ENCODE measurements at regions not wholly inside any gene's neighbourhood (a gene's known extent, or its start where the extent isn't known, plus 50 kb on each side); places are given as distances from the start of the nearest gene placed in this dataset.
"Not testable (repeated sequence)": the region's sequence is repeated elsewhere in the genome, so short reads cannot be mapped to it uniquely, and the experiment has no call there.

DNA sequence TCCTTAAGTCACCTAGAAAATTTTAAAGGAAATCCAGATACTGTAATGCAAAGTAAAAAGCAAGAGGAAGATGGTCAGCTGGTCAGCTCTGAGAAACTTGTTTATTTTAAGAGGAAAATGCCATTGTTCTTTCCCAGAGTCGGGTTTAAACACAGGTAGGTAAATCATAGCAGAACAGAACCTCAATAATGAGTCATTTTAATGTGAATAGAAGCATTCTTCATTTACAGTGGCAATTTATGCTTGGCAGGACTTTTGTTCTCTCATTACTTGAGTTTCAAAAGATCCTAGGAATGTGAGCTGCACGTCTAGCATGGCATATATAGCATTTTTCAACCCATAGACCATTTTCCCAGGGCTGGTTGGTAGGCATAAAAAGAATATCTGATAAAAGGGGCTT, 132.3 kb downstream of the LIG4 start:
- no peak for DNase-seq (ENCODE audit: extremely low read depth in 1 of 2, low read depth in 1 of 2)

DNA sequence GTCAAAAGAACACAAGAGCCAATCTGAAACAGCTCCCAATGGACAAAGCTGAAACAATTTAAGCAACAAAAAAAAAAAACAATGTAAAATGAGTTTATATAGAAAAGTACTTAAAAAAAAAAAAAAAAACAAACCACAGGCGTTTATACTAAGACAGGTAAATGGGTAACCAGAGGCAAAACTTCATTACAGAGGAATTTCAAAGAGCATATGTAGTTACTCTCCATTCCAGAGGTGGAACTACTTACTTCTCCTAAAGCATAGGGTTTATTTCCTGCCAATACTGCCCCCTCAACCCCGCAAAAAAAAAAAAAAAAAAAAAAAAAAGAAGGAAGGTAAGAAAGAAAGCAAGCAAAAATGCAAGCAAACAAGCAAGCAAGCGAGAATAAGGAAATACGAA, 132.9 kb downstream of the LIG4 start:
- DNase-seq (ENCODE audit: extremely low read depth in 1 of 2, low read depth in 1 of 2) = no peak

DNA sequence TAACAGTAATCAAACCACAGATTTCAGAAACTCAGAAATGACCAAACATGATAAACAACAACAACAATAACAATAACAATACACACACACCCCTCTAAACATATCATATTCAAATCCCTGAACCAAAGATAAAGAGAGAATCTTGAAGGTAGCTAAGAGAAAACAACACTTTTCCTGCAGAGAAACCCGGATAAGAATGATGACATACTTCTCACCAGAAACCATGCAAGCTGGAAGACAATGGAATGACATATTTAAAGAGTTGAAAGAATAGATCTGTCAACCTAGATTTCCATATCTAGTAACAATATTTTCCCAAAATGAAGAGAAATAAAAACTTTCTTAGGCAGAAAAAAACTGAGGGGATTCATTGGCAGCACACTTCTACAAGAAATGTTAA, 138.1 kb downstream of the LIG4 start:
- no peak for DNase-seq (ENCODE audit: extremely low read depth in 1 of 2, low read depth in 1 of 2)

DNA sequence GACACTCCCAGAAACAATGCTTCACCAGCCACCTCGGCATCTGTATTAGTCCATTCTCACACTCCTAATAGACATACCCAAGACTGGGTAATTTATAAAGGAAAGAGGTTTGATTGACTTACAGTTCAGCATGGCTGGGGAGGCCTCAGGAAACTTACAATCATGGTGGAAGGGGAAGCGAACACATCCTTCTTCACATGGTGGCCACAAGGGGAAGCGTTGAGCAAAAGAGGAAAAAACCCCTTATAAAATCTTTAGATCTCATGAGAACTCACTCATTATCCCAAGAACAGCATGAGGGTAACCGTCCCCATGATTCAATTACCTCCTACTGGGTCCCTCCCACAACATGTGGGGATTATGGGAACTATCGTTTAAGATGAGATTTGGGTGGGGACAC, 140.9 kb downstream of the LIG4 start:
- DNase-seq (ENCODE audit: extremely low read depth in 1 of 2, low read depth in 1 of 2) = not testable (repeated sequence)

DNA sequence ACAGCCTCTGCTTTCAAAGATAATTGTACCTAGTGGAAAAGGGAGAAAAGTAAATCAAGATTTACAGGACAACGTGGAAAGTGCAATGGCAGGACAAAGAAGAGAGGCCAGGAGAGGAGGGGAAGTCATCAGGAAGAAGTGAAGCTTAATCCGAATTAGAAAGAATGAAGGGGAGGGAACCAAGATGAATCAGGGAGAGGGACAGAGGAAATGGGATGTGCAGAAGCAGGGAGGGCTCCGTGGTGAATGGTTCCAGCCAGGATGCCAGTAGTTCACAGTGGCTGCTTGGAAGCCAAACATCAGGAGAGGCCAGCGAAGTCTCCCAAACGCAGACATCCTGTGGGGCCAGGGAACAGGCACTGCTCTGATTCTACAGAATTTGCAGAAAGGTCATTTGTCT, 144.4 kb downstream of the LIG4 start:
- DNase-seq (ENCODE audit: extremely low read depth in 1 of 2, low read depth in 1 of 2) = no peak

DNA sequence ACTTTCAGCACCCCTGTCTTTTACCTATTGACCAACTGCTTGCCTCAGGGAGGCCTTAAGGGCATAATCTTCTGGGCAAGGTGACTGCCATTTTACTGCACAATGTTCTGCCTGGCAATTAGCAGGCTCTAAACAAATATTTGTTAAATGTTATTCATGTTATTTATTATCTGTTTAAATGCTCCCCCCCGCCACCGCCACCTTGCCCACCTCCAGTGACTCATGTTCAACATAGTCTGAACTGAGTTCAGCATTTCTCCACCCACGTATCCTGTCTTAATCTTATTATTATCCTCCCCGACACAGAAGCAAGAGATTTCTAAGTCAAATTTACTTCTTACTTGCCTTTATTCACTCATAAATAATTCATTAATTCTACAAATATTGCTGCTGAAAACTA, 144.8 kb downstream of the LIG4 start:
- DNase-seq (ENCODE audit: extremely low read depth in 1 of 2, low read depth in 1 of 2) = no peak

DNA sequence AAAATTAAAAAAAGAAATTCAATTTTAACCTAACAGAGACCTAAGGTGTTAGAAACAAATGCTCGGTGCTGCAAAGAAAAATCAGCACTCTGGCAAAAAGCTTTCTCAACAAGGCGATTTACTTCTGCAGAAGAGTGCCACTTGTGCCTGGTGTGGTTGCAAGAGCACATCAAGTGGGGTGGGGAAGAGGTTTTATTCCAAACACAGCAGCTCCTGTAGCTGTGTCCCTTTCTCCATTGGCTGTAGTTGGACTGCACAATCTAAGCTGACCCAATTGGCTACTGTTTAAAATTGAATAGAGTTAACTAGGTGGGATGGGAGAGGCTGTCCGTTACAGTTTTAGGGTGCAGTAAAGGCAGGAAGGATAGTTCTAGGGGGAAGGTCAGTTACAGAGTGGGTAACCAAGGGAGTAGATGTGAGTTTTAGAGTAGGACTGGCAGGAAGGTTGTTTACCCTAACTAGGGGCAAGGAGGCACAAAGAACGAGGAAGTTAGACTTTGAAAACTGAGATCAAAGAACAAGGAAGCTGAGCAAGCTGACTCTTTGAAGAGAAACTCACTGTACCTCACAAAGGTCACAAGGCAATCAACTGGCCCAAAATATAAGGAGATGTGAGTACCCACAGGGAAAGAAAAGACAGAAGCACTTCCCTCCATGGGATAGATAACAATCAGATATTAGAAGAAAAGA, 145.7 kb downstream of the LIG4 start:
- no peak for DNase-seq (ENCODE audit: extremely low read depth in 1 of 2, low read depth in 1 of 2)

DNA sequence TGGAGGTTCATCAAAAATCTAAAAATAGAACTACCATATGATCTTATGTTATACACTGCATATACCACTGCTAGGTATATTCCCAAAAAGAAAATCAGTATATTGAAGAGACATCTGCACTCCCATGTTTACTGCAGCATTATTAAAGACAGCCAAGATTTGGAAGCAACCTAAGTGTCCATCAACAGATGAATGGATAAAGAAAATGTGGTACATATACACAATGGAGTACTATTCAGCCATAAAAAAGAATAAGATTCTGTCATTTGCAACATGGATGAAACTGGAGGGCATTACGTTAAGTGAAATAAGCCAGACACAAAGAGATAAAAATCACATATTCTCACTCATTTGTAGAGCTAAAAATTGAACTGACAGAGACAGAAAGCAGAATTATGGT, 151.0 kb downstream of the LIG4 start:
- not testable (repeated sequence) for DNase-seq (ENCODE audit: extremely low read depth in 1 of 2, low read depth in 1 of 2)

DNA sequence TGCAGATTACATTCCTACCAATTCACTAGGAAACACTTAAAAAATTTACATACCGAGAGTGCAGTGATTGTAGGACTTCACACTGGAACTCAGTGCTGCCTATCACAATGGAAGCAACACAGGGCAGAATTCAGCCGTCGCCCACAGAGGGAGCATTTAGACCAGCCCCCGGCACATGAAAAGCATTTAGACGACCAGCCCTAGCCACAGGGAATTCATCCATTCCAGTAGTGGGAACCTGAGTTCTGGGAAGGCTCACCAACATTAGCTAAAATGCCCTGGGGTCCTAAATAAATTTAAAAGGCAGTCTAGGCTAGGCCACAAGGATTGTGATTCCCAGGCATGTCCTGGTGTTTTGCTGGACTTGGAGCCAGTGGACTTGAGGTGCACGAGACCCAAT, 155.2 kb downstream of the LIG4 start:
- DNase-seq (ENCODE audit: extremely low read depth in 1 of 2, low read depth in 1 of 2) = no peak

DNA sequence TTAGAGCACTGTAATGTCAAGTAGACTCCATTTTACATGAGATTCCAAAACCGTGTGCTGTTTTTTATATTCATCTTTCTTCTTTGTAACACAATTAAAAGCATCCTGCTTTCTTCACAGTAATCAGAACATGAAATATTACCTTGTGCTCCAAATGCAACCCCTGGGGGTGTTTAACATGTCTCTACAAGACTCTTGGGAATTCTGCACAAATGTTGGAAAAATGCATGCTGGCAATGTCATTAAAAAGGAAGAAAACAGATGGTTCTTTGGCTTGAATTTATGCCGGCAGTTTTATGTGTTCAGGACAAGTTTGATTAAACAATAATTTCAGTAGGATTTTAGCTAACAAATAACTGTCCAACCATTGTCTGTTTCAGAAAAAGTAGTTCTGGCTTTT, 159.1 kb downstream of the LIG4 start:
- DNase-seq (ENCODE audit: extremely low read depth in 1 of 2, low read depth in 1 of 2) = no peak

DNA sequence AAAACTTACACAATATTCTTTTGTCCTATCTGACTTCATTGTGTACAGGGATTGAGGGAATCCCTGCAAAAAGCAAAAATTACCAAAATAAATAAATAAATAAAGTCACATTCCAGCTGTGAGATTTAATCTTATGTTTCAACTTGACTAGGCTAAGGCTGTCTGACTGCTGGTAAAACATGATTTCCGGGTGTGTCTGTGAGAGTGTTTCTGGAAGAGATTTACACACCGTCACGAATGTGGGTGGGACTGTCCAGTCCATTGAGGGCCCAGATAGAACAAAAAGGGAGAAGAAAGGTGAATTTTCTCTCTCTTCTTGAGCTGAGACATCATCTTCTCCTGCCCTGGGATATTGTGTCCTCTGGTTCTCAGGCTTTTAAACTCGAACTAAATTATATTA, 166.1 kb downstream of the LIG4 start:
- DNase-seq (ENCODE audit: extremely low read depth in 1 of 2, low read depth in 1 of 2) = no peak

DNA sequence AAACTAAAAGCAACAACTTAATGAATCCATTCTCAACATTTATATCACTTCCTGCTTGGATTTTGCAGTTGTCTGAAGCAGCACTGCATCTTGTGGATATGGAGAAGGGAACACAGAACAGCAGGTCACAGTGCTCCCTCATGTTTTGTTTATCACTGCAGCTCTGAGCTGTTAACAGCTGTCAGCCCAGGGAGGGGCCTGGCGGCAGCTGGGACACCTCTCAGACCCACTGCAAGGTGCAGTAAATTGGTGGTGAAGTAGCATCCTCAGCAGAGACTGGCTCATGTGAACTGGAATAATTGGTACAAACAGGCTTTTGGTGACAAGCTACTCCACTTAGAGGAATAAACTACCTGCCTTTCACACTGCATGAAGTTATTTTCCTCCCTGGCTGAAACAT, 170.4 kb downstream of the LIG4 start:
- no peak for DNase-seq (ENCODE audit: extremely low read depth in 1 of 2, low read depth in 1 of 2)

DNA sequence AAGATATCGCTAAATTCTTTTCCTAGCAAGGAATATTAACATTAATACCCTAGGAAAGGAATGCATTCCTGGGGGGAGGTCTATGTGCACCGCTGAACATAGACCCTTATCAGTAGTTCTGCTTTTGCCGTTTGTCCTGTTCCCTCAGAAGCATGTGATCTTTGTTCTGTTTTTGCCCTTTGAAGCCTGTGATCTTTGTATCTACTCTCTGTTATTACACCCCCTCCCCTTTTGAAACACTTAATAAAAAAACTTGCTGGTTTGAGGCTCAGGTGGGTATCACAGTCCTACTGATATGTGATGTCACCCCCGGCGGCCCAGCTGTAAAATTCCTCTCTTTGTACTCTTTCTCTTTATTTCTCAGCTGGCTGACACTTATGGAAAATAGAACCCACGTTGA, 172.5 kb downstream of the LIG4 start:
- not testable (repeated sequence) for DNase-seq (ENCODE audit: extremely low read depth in 1 of 2, low read depth in 1 of 2)

DNA sequence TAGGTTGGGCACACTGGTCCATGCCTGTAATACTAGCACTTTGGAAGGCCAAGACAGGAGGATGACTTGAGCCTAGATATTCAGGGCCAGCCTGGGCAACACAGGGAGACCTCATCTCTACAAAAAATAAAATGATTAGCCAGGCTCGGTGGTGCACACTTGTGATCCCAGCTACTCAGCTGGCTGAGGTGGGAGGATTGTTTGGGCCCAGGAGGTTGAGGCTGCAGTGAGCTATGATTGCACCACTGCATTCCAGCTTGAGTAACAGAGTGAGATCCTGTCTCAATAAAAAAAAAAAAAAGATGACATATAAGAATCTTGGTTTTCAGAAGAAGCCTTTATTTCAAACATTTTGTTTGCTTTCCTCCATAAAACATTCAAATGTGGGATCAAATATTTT, 178.0 kb downstream of the LIG4 start:
- no peak for DNase-seq (ENCODE audit: extremely low read depth in 1 of 2, low read depth in 1 of 2)

DNA sequence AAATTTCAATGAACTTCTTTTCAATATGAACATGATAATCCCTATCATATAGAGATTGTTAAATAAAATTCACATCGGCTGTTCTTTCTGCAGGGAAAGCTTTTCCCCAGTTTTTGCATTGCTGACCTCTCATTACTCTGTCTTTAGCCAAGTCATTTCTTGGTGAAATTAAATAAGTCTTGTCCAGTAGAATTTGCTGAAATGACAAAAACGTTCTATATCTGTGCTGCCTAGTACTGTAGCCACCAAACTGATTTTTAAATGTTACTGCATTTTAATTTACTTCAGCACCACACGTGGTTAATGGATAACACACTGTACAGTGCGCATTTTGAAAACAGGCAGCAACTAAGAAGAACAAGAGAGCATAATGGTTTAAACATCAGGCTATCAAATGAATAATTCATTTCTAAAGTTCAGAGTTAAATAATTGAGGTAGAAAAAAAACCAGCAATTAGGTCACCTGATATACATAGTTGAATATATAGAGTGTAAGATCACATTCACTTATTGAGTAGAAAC, 178.9 kb downstream of the LIG4 start:
- no peak for DNase-seq (ENCODE audit: extremely low read depth in 1 of 2, low read depth in 1 of 2)

DNA sequence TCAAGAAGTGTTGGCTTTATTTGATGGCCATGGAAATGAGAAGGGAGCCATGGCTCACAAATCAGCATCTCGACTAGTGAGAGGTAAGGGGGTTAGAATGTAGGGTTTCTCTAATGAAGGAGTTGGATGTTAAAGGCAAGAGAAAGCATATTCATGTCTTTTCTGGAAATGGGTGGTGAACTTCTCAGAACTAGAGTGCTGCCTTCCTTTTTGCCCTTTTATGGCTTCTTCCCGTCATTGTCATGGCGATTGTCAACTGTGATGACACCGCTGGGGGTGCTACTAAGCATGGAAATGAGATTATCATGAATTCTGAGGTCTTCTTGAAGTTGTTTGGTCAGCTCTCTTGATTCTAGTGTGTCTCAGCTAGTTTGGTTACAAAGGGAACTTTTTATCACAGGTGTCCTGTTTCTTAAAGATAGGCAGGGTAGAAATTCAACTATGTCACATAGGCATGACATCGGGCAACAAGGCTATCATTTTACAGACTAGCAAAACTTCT, 180.4 kb downstream of the LIG4 start:
- no peak for DNase-seq (ENCODE audit: extremely low read depth in 1 of 2, low read depth in 1 of 2)

DNA sequence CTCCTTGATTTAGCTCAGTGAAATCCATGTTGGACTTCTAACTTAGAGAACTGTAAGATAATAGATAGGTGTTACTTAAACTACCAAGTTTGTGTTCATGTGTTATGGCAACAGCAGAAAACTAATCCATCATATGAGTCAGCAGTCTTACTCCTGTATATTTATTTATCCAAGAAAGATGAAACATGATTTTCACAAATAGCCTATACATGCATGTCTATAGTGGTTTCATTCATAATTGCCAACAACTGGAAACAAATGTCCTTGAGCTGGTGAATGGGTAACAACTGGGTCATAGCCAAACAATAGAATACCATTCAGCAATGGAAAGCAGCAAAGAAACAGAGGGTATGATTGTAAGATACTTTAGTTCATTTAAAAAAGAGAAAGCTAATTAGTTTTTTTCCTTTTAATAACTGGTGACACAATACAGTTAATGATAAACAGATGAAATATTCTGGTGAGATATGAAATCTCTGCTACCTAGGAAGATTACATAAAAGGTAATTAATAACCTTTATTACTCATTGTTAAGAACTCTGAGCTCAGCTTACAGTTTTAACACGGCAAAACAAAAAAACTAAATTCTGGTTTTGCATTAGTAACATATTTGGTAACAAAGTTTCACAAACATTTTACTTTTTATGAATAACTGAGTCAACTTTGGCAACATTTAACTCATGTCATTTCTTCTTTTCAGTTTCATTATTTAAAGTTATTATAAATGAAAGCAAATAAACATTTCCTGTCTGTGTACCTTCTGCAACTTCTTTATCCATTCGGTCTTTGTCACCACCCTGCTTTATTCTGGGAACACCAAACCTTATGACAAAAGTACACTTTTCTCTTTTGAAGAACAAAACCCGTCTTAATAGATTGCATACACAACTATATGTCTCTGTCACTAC, 181.3 kb downstream of the LIG4 start:
- DNase-seq (ENCODE audit: extremely low read depth in 1 of 2, low read depth in 1 of 2) = no peak

DNA sequence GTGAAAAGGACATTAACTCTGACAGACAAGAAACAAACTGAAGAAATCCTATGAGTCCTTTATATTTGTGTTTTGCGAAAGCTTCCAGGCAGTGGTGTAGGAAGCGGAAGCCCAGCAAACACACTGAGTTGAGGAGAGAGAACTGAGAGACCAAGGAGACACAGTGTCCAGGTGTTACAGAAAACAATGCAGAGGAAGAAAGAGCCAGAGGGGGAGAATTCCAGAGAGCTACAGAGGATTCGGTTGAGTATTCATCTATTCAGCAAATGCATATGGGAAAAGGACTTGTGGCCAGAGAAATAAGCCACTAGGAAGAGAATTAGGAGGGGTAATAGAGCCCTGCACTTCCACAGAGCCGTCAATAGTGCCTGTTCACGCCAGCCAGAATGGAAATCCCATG, 183.5 kb downstream of the LIG4 start:
- DNase-seq (ENCODE audit: extremely low read depth in 1 of 2, low read depth in 1 of 2) = no peak

DNA sequence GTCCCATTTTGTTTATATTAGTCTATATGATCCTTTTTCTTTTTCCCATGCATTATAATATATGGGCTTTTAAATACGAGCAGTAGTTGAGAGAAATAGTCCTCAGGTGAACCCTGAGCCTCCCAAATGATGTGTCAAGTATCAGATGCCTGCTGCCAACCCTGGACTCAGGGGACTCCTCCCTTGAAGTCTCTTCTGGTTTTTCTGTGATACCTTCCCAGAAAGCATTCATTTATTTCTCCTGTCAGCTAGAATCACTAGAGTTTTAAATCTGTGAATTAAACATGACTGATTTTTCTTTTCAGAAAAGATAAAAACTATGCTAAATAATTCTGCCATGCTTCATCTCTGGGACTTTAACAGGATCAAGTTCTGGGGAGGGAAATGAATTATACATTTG, 184.6 kb downstream of the LIG4 start:
- no peak for DNase-seq (ENCODE audit: extremely low read depth in 1 of 2, low read depth in 1 of 2)

DNA sequence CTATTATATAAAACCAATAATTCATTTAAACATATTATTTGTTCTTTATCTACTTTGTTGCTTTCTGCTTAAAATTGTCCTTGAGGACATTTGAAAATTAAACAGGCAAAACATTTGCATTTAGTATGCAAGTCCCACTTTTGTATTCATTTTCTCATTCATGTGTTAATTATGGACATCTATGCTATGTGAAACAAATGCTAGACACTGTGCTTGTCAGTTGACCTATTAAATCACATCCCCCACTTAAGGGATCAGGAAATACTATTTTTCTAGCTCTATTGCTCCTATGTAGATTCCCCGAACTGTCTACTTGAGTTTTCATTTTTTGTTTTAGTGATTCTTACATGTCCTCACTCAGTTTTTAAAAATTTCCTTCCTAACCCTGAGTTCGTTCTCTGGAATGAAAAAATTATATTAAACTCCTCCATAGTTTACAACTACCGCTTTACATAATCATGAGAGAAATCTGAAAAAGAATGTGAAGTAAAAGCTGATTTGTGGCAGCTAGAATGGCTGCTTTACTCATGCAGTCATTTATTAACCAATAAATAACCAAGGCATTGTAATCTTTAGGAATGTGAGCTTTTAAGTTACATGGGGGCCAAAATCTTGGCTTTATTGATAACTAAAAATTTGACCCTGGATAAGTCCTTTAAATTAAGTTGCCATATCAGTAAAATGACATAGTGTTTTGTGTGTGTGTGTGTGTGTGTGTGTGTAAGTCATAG, 188.5 kb downstream of the LIG4 start:
- no peak for DNase-seq (ENCODE audit: extremely low read depth in 1 of 2, low read depth in 1 of 2)

DNA sequence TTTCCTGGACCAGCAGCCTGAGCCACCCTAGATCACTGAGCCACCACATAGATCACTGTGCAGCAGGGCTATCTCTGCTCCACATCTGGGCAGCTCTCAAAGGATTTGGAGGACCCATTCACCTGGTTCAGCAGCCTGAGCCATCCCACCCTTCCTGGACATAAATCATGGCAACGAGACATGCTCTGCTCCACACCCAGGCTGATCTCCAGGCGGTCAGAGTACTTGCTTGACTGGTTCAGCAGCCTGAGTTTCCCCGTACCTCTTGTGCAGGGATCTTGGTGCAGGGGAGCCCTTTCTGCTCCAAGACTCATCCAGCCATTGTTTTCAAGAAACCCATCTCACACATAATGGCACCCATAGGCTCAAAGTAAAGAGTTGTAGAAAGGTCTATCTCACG, 195.3 kb downstream of the LIG4 start:
- no peak for DNase-seq (ENCODE audit: extremely low read depth in 1 of 2, low read depth in 1 of 2)
